ENCODE measurements at regions not wholly inside any gene's neighbourhood (a gene's known extent, or its start where the extent isn't known, plus 50 kb on each side); places are given as distances from the start of the nearest gene placed in this dataset.
"Not testable (repeated sequence)": the region's sequence is repeated elsewhere in the genome, so short reads cannot be mapped to it uniquely, and the experiment has no call there.

DNA sequence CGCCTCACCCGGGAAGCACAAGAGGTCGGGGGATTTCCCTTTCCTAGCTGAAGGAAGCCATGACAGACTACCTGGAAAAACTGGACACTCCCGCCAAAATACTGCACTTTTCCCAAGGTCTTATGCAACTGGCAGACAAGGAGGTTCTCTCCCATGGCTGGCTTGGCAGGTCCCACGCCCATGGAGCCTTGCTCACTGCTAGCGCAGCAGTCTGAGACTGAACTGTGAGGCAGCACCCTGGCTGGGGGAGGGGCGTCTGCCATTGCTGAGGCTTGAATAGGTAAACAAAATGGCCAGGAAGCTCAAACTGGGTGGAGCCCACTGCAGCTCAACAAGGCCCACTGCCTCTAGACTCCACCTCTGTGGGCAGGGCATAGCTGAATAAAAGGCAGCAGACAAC lies 92.1 kb downstream of the C4BPA start:
- DNase-seq (ENCODE audit: low spot score): not testable (repeated sequence)

DNA sequence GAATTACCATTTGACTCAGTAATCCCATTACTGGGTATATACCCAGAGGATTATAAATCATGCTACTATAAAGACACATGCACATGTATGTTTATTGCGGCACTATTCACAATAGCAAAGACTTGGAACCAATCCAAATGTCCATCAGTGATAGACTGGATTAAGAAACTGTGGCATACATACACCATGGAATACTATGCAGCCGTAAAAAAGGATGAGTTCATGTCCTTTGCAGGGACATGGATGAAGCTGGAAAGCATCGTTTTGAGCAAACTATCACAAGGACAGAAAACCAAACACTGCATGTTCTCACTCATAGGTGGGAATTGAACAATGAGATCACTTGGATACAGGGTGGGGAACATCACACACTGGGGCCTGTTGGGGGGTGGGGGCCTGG lies 97.5 kb downstream of the C4BPA start:
- DNase-seq (ENCODE audit: low spot score): not testable (repeated sequence)

DNA sequence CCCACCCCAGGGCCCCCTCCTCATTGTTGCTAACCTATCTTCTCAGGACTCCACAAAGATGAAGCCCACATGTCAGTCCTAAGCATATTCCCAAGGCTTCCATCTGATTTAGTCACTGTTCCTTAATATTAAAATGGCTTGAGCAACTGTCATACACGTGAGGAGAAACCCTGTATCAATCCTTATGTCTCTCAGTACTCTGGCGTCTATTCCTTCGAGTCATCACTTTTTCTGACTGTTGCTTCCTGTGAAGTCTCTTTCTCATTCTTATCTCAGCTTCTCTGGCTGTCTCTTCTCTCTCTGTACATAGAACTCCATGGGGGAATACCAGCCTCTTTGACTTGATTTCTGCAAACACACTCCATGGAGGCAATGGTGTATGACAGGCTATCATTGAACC lies 98.4 kb downstream of the C4BPA start:
- no peak for DNase-seq (ENCODE audit: low spot score)

DNA sequence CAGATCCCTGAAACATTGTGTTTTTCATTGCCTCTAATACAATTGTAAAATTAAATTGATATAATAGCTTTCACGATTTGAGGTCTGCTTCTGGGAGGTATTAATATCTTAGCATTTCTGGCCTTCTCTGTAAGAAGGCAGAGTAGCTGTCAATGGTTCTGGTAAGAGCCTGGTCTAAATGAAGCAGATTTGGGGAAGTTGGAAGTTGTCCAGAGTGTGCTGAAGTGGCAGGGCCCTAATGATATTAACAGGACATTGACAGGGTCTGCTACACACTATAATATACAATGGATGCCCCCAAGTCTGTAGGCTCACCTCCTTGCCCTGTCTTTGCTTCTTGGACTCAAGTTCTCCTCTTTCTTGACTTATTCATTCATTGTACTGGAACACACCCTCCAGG lies 99.5 kb downstream of the C4BPA start:
- no peak for DNase-seq (ENCODE audit: low spot score)

- DNase-seq (ENCODE audit: low spot score): no peak
These were observed 101.6 kb downstream of the C4BPA start for GRCh38 chr1:207205614-207206061.

- DNase-seq (ENCODE audit: low spot score): not testable (repeated sequence)
These were observed 104.7 kb downstream of the C4BPA start for GRCh38 chr1:207208691-207209090.

DNA sequence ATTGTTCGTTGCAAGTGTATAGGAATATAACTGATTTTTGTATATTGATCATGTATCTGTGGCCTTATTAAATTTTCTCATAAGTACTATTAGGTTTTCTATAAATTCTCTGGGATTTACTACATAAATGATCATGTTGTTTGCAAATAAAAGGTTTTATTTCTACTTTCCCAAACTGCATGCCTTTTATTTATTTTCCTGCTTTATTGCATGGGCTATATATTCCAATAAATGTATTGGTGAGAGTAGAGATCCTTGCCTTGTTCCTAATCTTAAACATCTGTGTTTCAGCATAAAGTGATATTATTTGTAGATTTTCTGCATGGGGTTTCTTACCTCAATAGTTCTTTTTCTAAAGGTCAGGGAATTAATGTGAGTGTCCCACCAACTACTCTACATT lies 107.0 kb upstream of the CD55 start:
- DNase-seq (ENCODE audit: low spot score): no peak

GRCh38 chr1:207217778-207218511 lies 103.5 kb upstream of the CD55 start:
- no peak for DNase-seq (ENCODE audit: low spot score)

- DNase-seq (ENCODE audit: low spot score): no peak
These were observed 102.7 kb upstream of the CD55 start for GRCh38 chr1:207218512-207219362.

DNA sequence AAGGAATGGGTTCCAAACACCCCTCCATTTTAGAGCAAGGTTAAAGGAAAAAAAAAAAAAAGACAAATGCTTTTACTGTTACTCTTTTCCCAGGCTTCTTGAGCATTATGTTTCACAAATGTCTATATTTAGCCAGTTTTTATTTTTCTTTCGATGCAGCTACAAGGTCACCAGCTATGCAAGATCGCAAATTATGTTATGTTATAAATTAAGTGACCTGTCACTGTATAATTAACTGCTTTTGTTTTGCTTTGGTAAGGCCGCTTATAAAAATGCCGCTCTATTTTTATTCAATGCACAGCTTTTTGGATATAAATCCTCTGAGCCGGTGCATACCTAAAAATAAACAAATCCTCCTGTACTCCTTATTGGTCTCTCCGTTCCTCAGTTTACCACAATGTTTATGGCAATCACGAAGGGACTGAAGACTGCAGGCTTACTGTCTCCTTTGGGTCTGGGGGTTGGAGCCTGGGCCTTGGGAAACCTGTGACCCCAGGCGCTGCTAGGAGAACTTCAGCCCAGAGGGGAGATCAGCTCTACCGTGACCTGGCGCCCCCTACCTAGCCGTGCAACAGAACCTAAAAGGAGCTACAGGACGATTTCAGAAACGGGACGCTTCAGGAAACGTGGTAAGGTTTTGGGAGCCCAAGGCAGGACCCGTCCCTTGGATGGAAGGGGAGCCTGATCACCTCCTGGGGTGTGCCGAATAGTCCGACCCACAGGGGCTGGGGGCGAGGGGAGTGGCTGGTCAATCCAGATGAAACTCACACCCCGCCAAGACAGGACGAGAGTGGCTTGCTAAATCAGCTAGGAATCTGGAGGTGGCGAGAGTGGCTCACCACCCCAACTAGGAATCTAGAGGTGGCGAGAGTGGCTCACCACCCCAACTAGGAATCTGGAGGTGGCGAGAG lies 101.2 kb upstream of the CD55 start:
- DNase-seq (ENCODE audit: low spot score): no peak

- DNase-seq (ENCODE audit: low spot score): no peak
These were observed 99.5 kb upstream of the CD55 start for GRCh38 chr1:207221934-207222351.

DNA sequence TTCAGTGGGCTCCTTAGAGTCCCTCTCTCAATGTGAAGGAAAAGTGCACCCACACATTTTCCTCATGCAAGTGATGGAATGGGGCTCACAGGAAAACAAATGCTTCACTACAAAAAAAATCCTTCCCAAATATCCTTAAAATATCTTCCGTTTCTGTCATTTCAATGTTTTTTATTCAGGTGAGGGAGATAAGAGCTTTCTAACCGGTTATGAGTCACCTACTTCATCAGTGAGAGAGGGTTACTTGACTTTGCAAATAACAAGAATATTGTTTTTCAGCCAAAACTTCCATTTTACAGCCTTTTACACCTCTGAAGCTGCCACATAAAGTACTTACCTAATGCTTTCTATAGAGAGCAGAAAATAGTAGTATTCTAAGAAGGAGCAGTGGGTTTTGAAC lies 98.3 kb upstream of the CD55 start:
- no peak for DNase-seq (ENCODE audit: low spot score)

GRCh38 chr1:207224666-207225065 lies 96.8 kb upstream of the CD55 start:
- DNase-seq (ENCODE audit: low spot score): no peak

DNA sequence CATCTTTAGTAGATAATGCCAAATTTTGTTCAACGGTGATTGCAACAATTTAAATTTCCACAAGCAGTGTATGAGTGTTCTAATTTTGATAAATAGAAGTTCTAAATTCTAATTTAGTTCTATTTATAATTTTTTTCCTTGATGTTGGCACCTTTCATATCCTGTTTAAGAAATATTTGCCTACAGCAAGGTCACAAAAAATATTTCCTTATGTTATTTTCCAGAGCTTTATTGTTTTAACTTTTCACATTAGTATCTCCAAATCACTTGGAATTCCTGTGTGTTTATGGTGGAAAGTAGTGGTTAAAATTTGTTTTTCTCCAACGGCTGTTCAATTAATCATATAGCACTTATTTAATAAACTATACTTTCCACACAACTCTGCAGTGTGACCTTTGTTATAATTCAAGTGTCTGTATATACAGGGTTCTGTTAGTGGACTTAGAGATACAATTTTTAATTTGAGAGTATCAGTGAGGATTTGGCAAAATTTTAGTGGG lies 94.3 kb upstream of the CD55 start:
- no peak for DNase-seq (ENCODE audit: low spot score)

DNA sequence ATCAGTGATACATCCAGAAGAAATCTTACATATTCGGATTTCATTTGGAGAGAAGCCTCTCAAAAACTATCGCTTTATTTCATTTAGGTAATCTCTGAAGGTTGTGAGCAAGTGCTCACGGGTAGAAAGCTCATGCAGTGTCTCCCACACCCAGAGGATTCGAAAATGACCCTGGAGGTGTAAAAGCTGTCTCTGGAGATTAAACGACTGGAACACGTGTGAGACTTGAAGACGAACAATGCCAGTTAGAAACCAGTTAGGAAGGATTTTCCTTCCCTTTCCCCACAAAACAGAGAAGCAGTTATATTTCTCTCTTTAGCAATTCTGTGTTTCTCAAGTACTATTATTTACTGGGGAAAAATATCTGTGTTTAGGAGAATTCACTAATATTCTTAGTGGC lies 92.5 kb upstream of the CD55 start:
- no peak for DNase-seq (ENCODE audit: low spot score)

- no peak for DNase-seq (ENCODE audit: low spot score)
These were observed 91.0 kb upstream of the CD55 start for GRCh38 chr1:207230441-207230840.

GRCh38 chr1:207234690-207235089 lies 86.8 kb upstream of the CD55 start:
- no peak for DNase-seq (ENCODE audit: low spot score)

DNA sequence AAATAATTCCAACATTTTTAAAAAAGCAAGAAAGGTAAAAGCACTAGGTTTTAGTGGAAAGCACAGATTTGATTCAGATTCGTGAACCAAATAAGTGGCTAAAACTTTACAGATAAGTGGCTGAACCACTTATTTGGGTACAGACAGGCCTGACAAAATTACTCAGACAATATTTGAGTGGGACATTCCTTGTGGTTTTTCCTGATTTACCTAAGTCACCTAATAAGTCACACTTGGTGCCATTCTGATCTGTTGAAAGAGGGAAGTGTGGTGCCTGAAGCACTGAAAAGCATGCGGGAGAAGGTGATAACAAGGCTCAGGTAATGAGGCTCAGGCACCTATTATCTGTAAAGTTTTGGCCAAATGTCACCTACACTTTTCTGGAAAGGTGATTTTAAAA lies 81.6 kb upstream of the CD55 start:
- no peak for DNase-seq (ENCODE audit: low spot score)

GRCh38 chr1:207240325-207241101 lies 81.0 kb upstream of the CD55 start:
- peak; percentile 20 for DNase-seq (ENCODE audit: low spot score)

DNA sequence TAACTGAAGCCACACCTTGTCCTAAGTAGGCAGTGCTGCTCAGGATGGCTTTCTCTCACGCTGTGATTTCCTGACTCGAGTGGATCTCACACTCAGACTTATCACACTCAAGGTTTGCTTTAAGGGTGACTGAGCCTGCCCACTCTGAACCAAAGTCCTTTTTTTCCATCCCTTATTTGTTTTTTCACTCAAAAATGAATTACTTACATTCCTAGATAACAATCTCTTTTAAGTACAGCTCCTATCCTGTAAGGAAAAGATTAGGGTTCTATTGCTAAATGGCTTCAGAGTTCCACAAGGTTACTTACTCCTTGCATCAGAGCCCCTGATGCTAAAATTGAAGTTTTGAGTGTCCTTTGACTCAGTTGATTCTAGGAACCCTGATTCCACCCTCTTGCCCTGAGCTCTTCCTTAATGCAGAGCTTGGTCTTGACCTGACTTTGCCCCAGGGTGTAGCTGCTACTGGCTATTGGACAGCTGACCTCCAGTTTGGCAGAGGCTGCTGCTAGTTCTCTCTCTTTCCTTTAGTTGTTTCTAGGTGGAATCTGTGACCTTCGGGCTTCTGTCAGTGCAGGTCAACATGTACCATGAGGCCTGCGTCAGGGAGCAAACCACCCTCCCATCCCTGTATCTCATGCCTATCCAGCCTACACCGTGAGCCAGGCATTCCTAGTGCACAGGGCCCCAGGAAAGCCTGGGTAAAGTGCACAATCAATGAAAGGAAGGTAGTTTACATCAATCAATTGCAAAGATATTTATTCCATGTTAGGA lies 80.1 kb upstream of the CD55 start:
- DNase-seq (ENCODE audit: low spot score): no peak
